Parathyroid adenoma (tissue), 2 donors: ENCODE measurements at regions not wholly inside any gene's neighbourhood (a gene's known extent, or its start where the extent isn't known, plus 50 kb on each side); places are given as distances from the start of the nearest gene placed in this dataset.

Experiments used
- H2AFZ ChIP-seq: fragments of 300-600 bp; sonication (generic); one replicate; pipeline ENCODE4 v1.7.0; 2017; ENCODE audit warnings: antibody characterized with exemption, mild to moderate bottlenecking
- H3K27ac ChIP-seq: fragments of 300-600 bp; sonication (generic); one replicate; pipeline ENCODE4 v1.7.0; 2017
- H3K27me3 ChIP-seq: fragments of 300-600 bp; sonication (generic); one replicate; pipeline ENCODE4 v1.7.0; 2017; ENCODE audit warnings: low read length; ENCODE audit not compliant: control insufficient read depth, insufficient read depth
- H3K36me3 ChIP-seq: fragments of 300-600 bp; sonication (generic); one replicate; pipeline ENCODE4 v1.7.0; 2017; ENCODE audit warnings: low read length; ENCODE audit not compliant: control insufficient read depth, insufficient read depth
- H3K4me1 ChIP-seq: fragments of 300-600 bp; sonication (generic); one replicate; pipeline ENCODE4 v1.7.0; 2017; ENCODE audit warnings: control low read depth
- H3K4me2 ChIP-seq: fragments of 300-600 bp; sonication (generic); one replicate; pipeline ENCODE4 v1.7.0; 2017; ENCODE audit warnings: low read length
- H3K4me3 ChIP-seq: fragments of 300-600 bp; sonication (generic); one replicate; pipeline ENCODE4 v1.7.0; 2017; ENCODE audit warnings: low read depth, low read length
- H3K79me2 ChIP-seq: fragments of 300-600 bp; sonication (generic); one replicate; pipeline ENCODE4 v1.7.0; 2017; ENCODE audit warnings: control low read depth
- H3K9ac ChIP-seq: fragments of 300-600 bp; sonication (generic); one replicate; pipeline ENCODE4 v1.7.0; 2017; ENCODE audit warnings: mild to moderate bottlenecking
- H3K9me3 ChIP-seq: fragments of 300-600 bp; sonication (generic); one replicate; pipeline ENCODE4 v1.7.0; 2017; ENCODE audit warnings: low read length; ENCODE audit not compliant: control insufficient read depth
- TF ChIP-seq, protein P1 (sequence below): fragments of 300-600 bp; sonication (generic); IDR thresholded peaks from one replicate; pipeline ENCODE4 v1.7.0; 2017; ENCODE audit warnings: antibody characterized with exemption, mild to moderate bottlenecking
- donor health status: primary hyperparathyroidism.

DNA sequence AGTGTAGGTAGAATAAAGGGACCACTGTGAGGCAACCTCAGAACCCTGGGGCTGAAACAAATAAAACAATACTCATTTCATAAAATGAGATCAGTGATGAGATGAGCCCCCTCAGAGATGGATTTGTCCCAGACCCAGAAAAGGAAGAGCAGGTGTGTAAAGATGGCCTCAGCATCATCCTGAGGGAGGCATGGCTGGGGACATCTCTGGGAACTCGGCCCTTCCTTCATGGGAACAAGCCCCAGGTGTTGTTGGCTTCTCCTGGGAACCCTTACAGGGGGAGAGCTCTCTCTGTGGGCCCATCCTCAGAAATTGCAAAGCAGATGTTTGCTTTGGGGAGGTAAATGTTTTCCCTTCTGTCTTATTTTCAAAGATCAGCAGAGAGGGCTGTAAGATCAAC lies 133.2 kb upstream of the USP24 start:
- no peak overlapping the region for H2AFZ ChIP-seq
- no peaks in the 10 kb centered on the region for H3K36me3 ChIP-seq
- no peaks in the 10 kb centered on the region for H3K4me1 ChIP-seq
- no peaks in the 10 kb centered on the region for H3K9me3 ChIP-seq
- H3K27me3 ChIP-seq = no peaks in the 10 kb centered on the region
- no peak overlapping the region for H3K4me3 ChIP-seq
- H3K79me2 ChIP-seq = no peaks in the 10 kb centered on the region
- TF ChIP-seq, protein P1, sequence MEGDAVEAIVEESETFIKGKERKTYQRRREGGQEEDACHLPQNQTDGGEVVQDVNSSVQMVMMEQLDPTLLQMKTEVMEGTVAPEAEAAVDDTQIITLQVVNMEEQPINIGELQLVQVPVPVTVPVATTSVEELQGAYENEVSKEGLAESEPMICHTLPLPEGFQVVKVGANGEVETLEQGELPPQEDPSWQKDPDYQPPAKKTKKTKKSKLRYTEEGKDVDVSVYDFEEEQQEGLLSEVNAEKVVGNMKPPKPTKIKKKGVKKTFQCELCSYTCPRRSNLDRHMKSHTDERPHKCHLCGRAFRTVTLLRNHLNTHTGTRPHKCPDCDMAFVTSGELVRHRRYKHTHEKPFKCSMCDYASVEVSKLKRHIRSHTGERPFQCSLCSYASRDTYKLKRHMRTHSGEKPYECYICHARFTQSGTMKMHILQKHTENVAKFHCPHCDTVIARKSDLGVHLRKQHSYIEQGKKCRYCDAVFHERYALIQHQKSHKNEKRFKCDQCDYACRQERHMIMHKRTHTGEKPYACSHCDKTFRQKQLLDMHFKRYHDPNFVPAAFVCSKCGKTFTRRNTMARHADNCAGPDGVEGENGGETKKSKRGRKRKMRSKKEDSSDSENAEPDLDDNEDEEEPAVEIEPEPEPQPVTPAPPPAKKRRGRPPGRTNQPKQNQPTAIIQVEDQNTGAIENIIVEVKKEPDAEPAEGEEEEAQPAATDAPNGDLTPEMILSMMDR = no peak
- no peak overlapping the region for H3K27ac ChIP-seq
- no peak overlapping the region for H3K9ac ChIP-seq
- no peak overlapping the region for H3K4me2 ChIP-seq

DNA sequence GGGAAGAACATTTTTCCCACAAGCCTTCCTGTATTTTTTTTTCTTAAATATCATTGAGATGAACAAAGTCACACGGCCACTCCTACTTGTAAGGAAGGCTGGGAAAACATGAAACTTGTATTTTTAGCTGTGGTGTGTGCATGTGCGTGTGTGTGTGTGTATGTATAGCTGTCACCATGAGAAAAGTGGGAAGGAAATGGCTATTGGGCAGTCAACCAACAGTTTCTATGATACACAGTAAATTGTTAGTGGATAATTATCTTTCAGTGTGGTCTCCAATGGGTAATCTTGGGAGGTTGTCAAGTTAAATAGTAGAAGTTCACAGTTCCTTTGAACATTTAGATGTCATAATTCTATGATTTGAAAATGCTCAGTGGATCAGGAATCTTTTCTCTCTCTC lies 132.7 kb upstream of the USP24 start:
- no peaks in the 10 kb centered on the region for H3K27me3 ChIP-seq
- no peak overlapping the region for H2AFZ ChIP-seq
- no peaks in the 10 kb centered on the region for H3K36me3 ChIP-seq
- H3K4me2 ChIP-seq = no peak overlapping the region
- H3K27ac ChIP-seq = no peak overlapping the region
- H3K9ac ChIP-seq = no peak overlapping the region
- no peaks in the 10 kb centered on the region for H3K9me3 ChIP-seq
- no peaks in the 10 kb centered on the region for H3K4me1 ChIP-seq
- H3K79me2 ChIP-seq = no peaks in the 10 kb centered on the region
- no peak overlapping the region for H3K4me3 ChIP-seq
- TF ChIP-seq, protein P1 = no peak

DNA sequence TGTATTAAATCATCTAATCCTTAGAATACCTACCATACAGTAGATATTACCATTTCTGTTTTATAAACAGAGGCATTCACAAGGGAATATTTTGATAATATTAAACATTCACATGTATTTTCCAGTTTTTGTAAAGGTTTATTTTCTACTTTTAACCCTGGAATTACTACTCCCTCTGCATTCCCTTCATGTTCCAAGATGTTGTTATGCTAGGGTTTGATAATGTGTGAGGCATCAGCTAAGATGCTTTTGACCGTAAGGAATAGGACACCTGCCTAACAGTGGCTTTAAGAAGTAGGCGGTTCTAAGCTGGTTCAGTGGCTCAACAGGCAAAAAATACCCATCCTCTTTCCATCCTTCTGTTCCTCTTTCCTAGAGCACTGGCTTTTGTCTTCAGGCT lies 131.9 kb upstream of the USP24 start:
- TF ChIP-seq, protein P1 = no peak
- H3K27ac ChIP-seq = no peak overlapping the region

DNA sequence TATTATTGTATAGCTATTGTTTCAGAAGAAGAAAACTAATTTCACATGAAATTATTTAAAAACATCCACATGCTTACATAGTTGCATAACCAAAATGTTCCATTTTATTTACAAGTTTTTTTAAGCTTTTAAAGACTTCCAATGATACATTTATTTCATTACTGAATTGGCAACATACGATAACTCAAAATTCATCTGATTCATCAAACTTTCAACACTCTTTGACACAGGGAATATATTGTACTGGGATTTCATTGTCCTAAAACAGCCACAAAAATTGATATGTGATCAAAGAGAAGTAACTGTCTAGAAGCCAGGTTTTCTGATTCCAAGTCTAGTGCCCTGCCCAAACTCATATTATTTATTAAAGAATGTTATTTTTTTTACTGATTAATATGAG lies 131.4 kb upstream of the USP24 start:
- Histone ChIP-seq H3K9ac (no peak overlapping the region), H3K36me3 (no peaks in the 10 kb centered on the region), H3K27me3 (no peaks in the 10 kb centered on the region), H3K4me2 (no peak overlapping the region), H3K9me3 (no peaks in the 10 kb centered on the region), H3K4me3 (no peak overlapping the region), H3K79me2 (no peaks in the 10 kb centered on the region), H3K27ac (no peak overlapping the region), H2AFZ (no peak overlapping the region), H3K4me1 (no peaks in the 10 kb centered on the region)
- TF ChIP-seq, protein P1 = no peak

More for the DNA sequence above, 131.9 kb upstream of the USP24 start:
- Histone ChIP-seq H3K9ac (no peak overlapping the region), H3K79me2 (no peaks in the 10 kb centered on the region), H3K9me3 (no peaks in the 10 kb centered on the region), H3K27me3 (no peaks in the 10 kb centered on the region), H3K4me2 (no peak overlapping the region), H3K4me3 (no peak overlapping the region), H2AFZ (no peak overlapping the region), H3K36me3 (no peaks in the 10 kb centered on the region), H3K4me1 (no peaks in the 10 kb centered on the region)

DNA sequence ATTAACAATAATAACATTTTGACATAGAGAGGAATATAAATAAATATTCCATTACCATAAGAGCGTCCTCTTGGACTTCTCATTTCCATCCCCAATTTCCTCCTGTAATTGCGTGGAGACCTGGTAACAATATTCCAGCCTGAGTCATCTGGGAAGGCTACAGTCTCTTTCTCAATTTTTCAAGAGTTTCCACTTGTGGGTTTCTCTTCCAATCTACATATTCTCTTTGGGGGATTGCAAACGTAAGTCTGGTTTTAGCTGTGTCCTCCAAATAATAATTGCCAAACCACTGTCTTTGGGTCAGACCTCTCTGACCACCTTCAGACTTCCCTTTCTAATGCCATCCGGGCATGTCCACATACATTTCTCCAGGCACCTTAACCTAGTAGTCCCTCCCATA lies 124.5 kb upstream of the USP24 start:
- H3K4me3 ChIP-seq = no peak overlapping the region
- H3K9ac ChIP-seq = no peak overlapping the region
- H3K27ac ChIP-seq = no peak overlapping the region
- no peak overlapping the region for H3K4me2 ChIP-seq
- H3K4me1 ChIP-seq = no peaks in the 10 kb centered on the region
- H3K9me3 ChIP-seq = no peaks in the 10 kb centered on the region
- no peak overlapping the region for H2AFZ ChIP-seq
- no peaks in the 10 kb centered on the region for H3K36me3 ChIP-seq
- no peaks in the 10 kb centered on the region for H3K79me2 ChIP-seq
- H3K27me3 ChIP-seq = no peaks in the 10 kb centered on the region
- TF ChIP-seq, protein P1 = no peak
